ENCODE measurements at regions not wholly inside any gene's neighbourhood (a gene's known extent, or its start where the extent isn't known, plus 50 kb on each side); places are given as distances from the start of the nearest gene placed in this dataset.

DNA sequence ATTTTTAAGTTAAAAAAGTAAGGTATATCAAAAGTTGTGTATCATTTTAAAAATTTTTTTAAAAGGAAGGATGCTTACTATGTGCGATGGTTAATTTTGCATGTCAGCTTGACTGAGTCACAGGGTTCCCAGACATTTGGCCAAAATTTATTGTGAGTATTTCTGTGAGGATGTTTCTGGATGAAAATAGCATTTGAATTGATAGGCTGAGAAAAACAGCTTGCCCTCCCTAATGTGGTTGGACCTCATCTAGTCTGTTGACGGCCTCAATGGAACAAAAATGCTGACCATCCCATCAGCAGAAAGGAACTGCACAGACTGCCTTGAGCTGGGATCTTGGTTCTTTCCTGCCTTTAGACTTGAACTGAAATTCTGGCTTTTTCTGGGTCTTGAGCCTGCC, 724.5 kb downstream of the NCAM2 start:
- DNase-seq = no peak
- Histone ChIP-seq H4K20me1 (ENCODE audit: insufficient read depth, low read length) (no peaks in the 10 kb centered on the region), H3K27me3 (ENCODE audit: control insufficient read depth in 2 of 2, insufficient read depth in 2 of 2, low read length in 2 of 2) (no peaks in the 10 kb centered on the region), H3K4me1 (ENCODE audit: control insufficient read depth in 1 of 2, insufficient read depth in 2 of 2, low read length in 2 of 2) (no peaks in the 10 kb centered on the region), H3K9ac (ENCODE audit: insufficient read depth, low read length, poor library complexity, severe bottlenecking) (no peak overlapping the region), H3K4me2 (replicated peaks; ENCODE audit: extremely low read depth, low read length, poor library complexity, severe bottlenecking) (no peak overlapping the region), H3K4me3 (replicated peaks in 1 of 3; ENCODE audit: low read depth in 2 of 3, low read length in 3 of 3) (no peak overlapping the region), H3K79me2 (ENCODE audit: insufficient read depth, low read length) (no peaks in the 10 kb centered on the region), H2AFZ (ENCODE audit: insufficient read depth, low read depth, low read length, poor library complexity, severe bottlenecking) (no peak overlapping the region), H3K27ac (ENCODE audit: low read depth in 1 of 2, low read length in 2 of 2) (no peak overlapping the region), H3K9me3 (replicated peaks in 1 of 2; ENCODE audit: control insufficient read depth in 1 of 2, insufficient read depth in 1 of 2, low read length in 2 of 2) (peaks cover 5 to 8% of the 10 kb centered on the region in 2 donors), H3K36me3 (replicated peaks in 1 of 2; ENCODE audit: control insufficient read depth in 1 of 2, insufficient read depth in 2 of 2, low read length in 2 of 2) (no peaks in the 10 kb centered on the region)
- WGBS (ENCODE audit: insufficient coverage) = 94% methylated on average over 2 of the region's 2 CpGs
- Mint-ChIP-seq H3K27ac (no peak overlapping the region), H3K4me3 (no peak overlapping the region), H3K27me3 (ENCODE audit: low read depth in 3 of 3) (no peaks in the 10 kb centered on the region), H3K4me1 (no peaks in the 10 kb centered on the region), H3K36me3 (no peaks in the 10 kb centered on the region), H3K9me3 (peaks cover 2 to 9% (median 7%) of the 10 kb centered on the region in 7 donors)
- intact Hi-C loops (cut with micrococcal nuclease) = no loop called here
- TF ChIP-seq CTCF (IDR thresholded peaks at IDR 0.05) = no peak

- Histone ChIP-seq H3K9ac (ENCODE audit: insufficient read depth, low read length, poor library complexity, severe bottlenecking) (no peak overlapping the region), H3K79me2 (ENCODE audit: insufficient read depth, low read length) (no peaks in the 10 kb centered on the region), H3K4me1 (ENCODE audit: control insufficient read depth in 1 of 2, insufficient read depth in 2 of 2, low read length in 2 of 2) (no peaks in the 10 kb centered on the region), H3K4me2 (replicated peaks; ENCODE audit: extremely low read depth, low read length, poor library complexity, severe bottlenecking) (no peak overlapping the region), H4K20me1 (ENCODE audit: insufficient read depth, low read length) (no peaks in the 10 kb centered on the region), H3K27me3 (ENCODE audit: control insufficient read depth in 2 of 2, insufficient read depth in 2 of 2, low read length in 2 of 2) (no peaks in the 10 kb centered on the region), H3K27ac (ENCODE audit: low read depth in 1 of 2, low read length in 2 of 2) (no peak overlapping the region), H2AFZ (ENCODE audit: insufficient read depth, low read depth, low read length, poor library complexity, severe bottlenecking) (no peak overlapping the region), H3K9me3 (replicated peaks in 1 of 2; ENCODE audit: control insufficient read depth in 1 of 2, insufficient read depth in 1 of 2, low read length in 2 of 2) (peaks cover 0 to 8% of the 10 kb centered on the region in 2 donors), H3K4me3 (replicated peaks in 1 of 3; ENCODE audit: low read depth in 2 of 3, low read length in 3 of 3) (no peak overlapping the region), H3K36me3 (replicated peaks in 1 of 2; ENCODE audit: control insufficient read depth in 1 of 2, insufficient read depth in 2 of 2, low read length in 2 of 2) (no peaks in the 10 kb centered on the region)
- whole genome bisulfite sequencing (ENCODE audit: insufficient coverage) = no CpG with 5 or more reads among the region's 5 CpGs
- peaks cover under 1 to 6% (median 4%) of the 10 kb centered on the region in 7 donors for H3K9me3 Mint-ChIP-seq
- intact Hi-C loops (cut with micrococcal nuclease) = no loop called here
- no peaks in the 10 kb centered on the region for H3K4me1 Mint-ChIP-seq
- DNase-seq = no peak
- no peak overlapping the region for H3K27ac Mint-ChIP-seq
- no peaks in the 10 kb centered on the region for H3K36me3 Mint-ChIP-seq
- H3K27me3 Mint-ChIP-seq (ENCODE audit: low read depth in 3 of 3) = no peaks in the 10 kb centered on the region
- no peak overlapping the region for H3K4me3 Mint-ChIP-seq
- TF ChIP-seq CTCF (IDR thresholded peaks at IDR 0.05) = no peak
Measured at GRCh38 chr21:21730512-21730911, 732.3 kb downstream of the NCAM2 start.
